Activated CD4-positive, alpha-beta T cell treated with anti-CD3 and anti-CD28 coated beads, Interleukin-2, amount 50 U/mL, for 48 hours (primary cell): ENCODE measurements at regions not wholly inside any gene's neighbourhood (a gene's known extent, or its start where the extent isn't known, plus 50 kb on each side); places are given as distances from the start of the nearest gene placed in this dataset.
"Not testable (repeated sequence)": the region's sequence is repeated elsewhere in the genome, so short reads cannot be mapped to it uniquely, and the experiment has no call there.

Source experiments
- DNase-seq, 2 experiments: peaks; one replicate each; pipeline ENCODE4 v3.0.0-alpha.2; 2020

GRCh38 chr3:28972921-28973320 lies 307.9 kb upstream of the RBMS3 start:
- DNase-seq, result no peak

GRCh38 chr3:28973609-28974008 lies 307.3 kb upstream of the RBMS3 start:
- no peak for DNase-seq

GRCh38 chr3:28978092-28978491 lies 302.8 kb upstream of the RBMS3 start:
- no peak for DNase-seq

DNA sequence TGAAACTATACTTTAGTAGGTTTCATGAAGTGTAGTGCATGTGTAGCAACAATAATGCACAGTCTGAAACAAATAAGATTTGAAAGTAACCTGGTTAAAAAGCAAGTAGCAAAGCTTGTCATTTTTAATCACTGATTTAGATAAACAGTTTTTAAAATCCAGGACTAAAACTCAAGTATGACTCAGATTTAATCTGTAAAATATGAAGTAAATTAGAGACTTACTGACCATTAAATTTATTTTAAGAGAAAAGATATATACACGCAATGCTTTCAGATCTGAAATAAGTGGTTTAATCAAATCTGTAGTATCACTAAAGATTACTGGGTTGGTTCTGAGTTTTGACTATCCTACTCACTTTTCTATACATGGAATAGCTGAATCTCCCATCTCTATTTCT lies 300.7 kb upstream of the RBMS3 start:
- DNase-seq, result no peak

DNA sequence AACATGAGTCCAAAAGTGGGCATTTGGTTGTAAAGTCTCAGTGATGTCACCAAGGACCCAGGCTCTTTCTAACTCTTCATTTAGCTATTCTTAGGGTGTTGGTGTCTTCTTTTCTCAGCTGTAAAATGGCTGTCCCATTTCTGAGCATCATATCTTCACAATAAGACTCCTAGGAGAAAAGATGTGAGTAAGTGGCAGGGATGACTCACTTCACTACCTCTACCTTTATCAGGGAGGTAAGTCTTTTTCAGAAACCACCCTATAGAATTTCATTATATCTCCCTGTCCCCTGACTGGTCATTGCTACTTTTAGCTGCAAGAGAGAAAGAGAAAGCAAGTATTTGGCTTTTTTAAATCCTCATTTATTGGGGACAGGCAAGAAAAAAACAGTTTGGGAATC lies 300.2 kb upstream of the RBMS3 start:
- no peak for DNase-seq

- no peak for DNase-seq
These were observed 298.0 kb upstream of the RBMS3 start for GRCh38 chr3:28982906-28983305.

- DNase-seq, result no peak
These were observed 293.9 kb upstream of the RBMS3 start for GRCh38 chr3:28986922-28987321.

- no peak for DNase-seq
These were observed 291.2 kb upstream of the RBMS3 start for GRCh38 chr3:28989646-28990089.

- DNase-seq, result no peak
These were observed 286.5 kb upstream of the RBMS3 start for GRCh38 chr3:28994161-28994905.

GRCh38 chr3:29004885-29005599 lies 275.8 kb upstream of the RBMS3 start:
- no peak for DNase-seq

DNA sequence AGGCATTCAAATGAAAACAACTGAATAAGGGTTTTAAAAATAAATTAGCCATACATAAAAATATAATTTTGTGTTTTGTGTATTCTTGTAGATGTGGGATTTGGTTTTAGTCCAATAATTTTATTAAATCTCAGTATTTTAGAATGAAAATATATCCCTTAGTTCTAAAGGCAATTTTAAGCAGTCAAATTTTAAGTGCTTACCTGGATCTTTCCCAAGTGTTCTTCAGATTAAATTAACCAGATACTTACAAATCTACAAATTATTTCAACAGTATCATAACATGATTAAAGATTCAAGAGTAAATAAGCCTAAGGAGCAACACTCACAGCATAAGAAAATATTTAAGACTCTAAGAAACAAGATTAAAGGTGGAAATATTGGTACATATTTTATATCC lies 275.0 kb upstream of the RBMS3 start:
- no peak for DNase-seq

DNA sequence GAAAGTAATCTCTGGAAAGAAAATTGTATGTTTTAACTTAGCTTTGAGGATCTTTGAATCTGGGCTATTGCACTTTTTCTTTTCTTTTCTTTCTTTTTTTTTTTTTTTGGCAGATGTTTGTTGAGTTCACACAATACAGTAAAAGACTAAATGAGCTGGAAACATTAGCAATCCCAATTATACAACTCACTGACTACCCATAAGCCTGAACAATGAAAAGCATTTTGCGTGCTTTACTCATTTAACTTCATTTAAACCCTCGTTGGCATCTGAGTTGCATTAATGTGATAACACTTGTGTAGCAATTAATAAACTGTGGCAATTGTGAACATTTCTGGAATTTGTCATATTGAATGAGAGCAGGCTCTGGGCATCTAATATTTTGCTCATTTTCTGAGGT lies 269.4 kb upstream of the RBMS3 start:
- DNase-seq, result no peak

DNA sequence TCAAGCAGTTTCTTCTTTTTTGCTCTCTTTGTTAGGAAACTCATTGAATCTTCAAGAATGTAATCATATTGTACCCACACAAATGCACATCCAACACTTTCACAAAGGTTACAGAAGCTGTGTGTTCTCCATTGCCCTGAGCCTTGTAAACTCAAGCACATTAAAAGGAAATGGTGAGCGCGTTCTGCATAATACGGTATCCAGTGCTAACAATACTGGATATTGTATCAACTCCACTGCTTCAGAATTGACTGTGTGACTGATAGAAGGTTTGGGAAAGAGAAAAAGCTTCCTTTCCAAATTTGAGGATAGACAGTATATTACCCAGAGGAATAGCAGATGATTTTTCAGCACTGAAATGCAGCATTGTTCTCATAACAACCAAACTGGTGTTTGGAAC lies 268.9 kb upstream of the RBMS3 start:
- no peak for DNase-seq

- DNase-seq, result no peak
These were observed 257.9 kb upstream of the RBMS3 start for GRCh38 chr3:29022976-29023375.

- no peak for DNase-seq
These were observed 254.6 kb upstream of the RBMS3 start for GRCh38 chr3:29026286-29026685.

GRCh38 chr3:29026959-29027358 lies 253.9 kb upstream of the RBMS3 start:
- DNase-seq, result no peak

DNA sequence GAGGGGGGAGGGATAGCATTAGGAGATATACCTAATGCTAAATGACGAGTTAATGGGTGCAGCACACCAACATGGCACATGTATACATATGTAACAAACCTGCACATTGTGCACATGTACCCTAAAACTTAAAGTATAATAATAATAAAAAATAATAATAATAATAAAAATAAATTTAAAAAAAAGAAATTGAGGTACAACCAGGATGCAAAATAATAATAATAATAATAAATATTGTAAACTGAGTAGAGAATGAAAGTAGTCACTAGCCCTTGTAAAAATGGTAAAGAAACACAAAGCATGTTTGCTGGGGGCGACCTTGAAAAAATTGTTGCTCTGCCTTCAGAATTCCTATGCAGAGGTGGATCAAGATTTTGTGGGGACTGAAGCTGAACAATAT lies 249.7 kb upstream of the RBMS3 start:
- DNase-seq, result not testable (repeated sequence)

- no peak for DNase-seq
These were observed 247.4 kb upstream of the RBMS3 start for GRCh38 chr3:29033511-29033910.

DNA sequence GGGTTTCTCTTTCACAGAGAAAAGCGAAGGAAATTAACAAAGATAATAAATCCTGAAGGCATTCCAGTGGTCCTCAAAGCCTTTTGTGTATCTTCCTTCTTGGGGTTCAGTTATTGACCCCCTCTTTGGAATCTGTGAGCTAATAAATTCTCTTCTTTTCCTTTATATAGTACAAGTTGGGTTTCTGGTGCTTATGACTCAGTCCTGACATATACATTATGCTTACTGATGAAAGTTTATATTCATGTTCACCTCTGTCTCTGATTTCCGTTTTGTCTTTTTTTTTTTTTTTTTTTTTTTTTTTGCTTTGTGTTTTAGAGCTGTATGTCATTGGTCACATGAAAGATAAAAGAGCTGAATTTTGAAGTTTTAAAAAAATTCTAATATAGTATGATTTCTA lies 230.7 kb upstream of the RBMS3 start:
- DNase-seq, result no peak

DNA sequence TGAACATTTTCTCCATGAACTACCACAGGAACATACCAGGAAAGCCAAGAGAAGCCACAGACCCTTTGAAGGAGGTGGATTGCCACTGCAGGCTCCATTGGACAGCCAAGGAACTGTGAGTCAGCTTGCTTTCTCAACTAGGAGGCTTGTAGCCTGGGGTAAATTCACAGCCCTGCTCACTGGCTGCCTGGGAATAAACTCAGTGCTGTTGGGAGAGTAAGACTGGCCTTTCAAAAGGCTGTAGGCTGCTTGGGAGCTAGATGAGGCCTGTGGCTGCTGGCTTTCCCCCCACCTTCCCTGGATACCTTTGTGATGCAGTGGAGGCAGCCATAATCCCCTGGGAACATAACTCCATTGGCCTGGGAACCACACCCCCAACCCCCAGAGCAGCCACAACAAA lies 223.5 kb upstream of the RBMS3 start:
- no peak for DNase-seq

GRCh38 chr3:29064085-29064484 lies 216.8 kb upstream of the RBMS3 start:
- no peak for DNase-seq

DNA sequence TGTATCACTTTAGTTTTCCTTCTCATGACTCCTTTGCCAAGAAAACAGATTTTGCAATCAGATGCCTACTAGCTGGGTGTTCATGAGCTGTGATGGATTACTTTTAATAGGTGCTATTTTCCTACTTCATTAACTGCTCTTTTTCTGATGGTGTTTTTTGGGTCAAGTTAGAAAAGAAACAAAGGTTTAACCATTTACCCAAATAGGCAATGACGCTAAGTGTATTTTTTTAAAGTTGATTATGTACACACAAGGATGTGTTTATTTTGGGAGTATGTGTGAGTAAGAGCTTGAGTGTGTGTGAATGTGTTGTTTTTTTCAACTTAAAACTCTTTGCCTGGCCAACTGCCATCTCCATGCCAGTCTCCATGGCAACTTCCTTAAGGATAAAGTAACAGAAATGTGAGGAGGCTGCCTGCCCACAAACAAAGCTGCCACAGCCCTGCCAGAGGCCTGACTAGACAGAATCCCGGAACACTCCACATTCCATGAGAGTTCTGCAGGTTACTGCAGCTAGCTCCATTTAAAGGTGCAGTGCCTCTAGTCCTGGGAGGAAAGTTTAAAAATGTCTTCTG lies 215.6 kb upstream of the RBMS3 start:
- DNase-seq, result no peak

- no peak for DNase-seq
These were observed 213.9 kb upstream of the RBMS3 start for GRCh38 chr3:29067007-29067406.

- no peak for DNase-seq
These were observed 209.8 kb upstream of the RBMS3 start for GRCh38 chr3:29070959-29071634.
